ENCODE measurements at regions not wholly inside any gene's neighbourhood (a gene's known extent, or its start where the extent isn't known, plus 50 kb on each side); places are given as distances from the start of the nearest gene placed in this dataset.

DNA sequence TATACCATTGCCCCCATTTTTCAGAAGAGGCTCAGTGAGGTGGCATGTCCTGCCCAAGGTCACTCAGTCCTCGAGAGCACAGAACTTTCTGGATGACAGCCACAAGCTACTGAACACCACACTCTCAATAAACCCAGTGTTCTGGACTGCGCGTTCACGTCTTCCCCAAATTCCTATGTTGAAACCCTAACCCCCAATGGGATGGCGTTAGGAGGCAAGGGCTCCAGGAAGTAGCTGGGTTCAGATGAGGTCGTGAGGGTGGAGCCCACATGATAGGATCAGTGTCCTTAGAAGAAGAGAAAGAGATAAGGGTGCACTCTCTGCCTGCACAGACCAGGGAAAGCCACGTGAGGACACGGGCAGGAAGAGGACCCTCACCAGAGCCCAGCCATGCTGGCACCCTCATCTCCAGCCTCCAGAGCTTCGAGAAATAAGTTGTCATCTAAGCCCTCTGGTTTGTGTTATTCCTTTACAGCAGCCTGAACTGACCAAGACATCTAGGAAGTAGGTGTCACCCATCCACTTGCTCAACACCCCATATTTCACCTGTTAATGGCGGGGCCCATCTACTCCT, 324.0 kb downstream of the UACA start:
- no peak overlapping the region for H3K4me3 ChIP-seq
- no peaks in the 10 kb centered on the region for H3K36me3 ChIP-seq
- intact Hi-C loops (cut with DNase I; ENCODE audit: low total_unique reads) = no loop called here
- peaks cover 0 to 20% (median 10%) of the 10 kb centered on the region in 4 donors for H3K4me1 ChIP-seq
- TF ChIP-seq, protein P1, sequence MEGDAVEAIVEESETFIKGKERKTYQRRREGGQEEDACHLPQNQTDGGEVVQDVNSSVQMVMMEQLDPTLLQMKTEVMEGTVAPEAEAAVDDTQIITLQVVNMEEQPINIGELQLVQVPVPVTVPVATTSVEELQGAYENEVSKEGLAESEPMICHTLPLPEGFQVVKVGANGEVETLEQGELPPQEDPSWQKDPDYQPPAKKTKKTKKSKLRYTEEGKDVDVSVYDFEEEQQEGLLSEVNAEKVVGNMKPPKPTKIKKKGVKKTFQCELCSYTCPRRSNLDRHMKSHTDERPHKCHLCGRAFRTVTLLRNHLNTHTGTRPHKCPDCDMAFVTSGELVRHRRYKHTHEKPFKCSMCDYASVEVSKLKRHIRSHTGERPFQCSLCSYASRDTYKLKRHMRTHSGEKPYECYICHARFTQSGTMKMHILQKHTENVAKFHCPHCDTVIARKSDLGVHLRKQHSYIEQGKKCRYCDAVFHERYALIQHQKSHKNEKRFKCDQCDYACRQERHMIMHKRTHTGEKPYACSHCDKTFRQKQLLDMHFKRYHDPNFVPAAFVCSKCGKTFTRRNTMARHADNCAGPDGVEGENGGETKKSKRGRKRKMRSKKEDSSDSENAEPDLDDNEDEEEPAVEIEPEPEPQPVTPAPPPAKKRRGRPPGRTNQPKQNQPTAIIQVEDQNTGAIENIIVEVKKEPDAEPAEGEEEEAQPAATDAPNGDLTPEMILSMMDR (IDR thresholded peaks at IDR 0.05) = no peak
- TF ChIP-seq EP300 (IDR thresholded peaks at IDR 0.05) (no peak), POLR2AphosphoS5 (IDR thresholded peaks at IDR 0.05) (no peak), POLR2A (IDR thresholded peaks at IDR 0.05) (no peak)
- no peaks in the 10 kb centered on the region for H3K9me3 ChIP-seq
- DNase-seq = no peak
- peaks cover 0 to 19% (median 3%) of the 10 kb centered on the region in 3 donors for H3K27me3 ChIP-seq
- H3K27ac ChIP-seq = no peak overlapping the region
- WGBS, 5 donors = 81 to 90% (median 86%) methylated on average over 10 of the region's 10 CpGs

DNA sequence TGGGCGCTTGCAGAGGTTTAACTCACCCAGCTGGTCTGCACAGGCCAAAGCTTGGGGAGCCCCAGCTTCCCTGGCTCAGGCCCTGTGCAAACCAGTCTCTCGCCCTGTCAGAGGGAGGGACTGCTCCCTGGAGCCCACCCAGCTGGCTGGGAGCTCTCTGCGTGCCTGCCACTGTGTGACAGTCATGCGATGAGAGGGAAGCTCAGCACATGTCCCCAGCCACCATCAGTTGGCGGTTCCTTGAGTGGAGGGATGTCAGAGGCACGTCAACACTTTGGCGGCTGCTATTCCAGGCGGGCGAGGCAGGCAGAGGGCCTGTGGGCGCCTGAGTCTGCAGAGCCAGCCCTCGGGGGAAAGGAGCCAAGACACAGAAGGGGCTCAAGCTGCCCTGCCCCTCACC, 324.6 kb downstream of the UACA start:
- H3K9me3 ChIP-seq = no peaks in the 10 kb centered on the region
- no peak for DNase-seq
- intact Hi-C loops (cut with DNase I; ENCODE audit: low total_unique reads) = no loop called here
- no peaks in the 10 kb centered on the region for H3K36me3 ChIP-seq
- H3K4me1 ChIP-seq = peaks cover 0 to 26% (median 12%) of the 10 kb centered on the region in 4 donors
- H3K27ac ChIP-seq = no peak overlapping the region
- TF ChIP-seq POLR2A (IDR thresholded peaks at IDR 0.05) = no peak
- no peak for TF ChIP-seq POLR2AphosphoS5 (IDR thresholded peaks at IDR 0.05)
- no peak for TF ChIP-seq EP300 (IDR thresholded peaks at IDR 0.05)
- TF ChIP-seq, protein P1 (IDR thresholded peaks at IDR 0.05) = no peak
- peaks cover 0 to 19% (median 3%) of the 10 kb centered on the region in 3 donors for H3K27me3 ChIP-seq
- no peak overlapping the region for H3K4me3 ChIP-seq
- 86 to 94% (median 91%) methylated on average over 8 to 11 of the region's 11 CpGs for WGBS, 5 donors

DNA sequence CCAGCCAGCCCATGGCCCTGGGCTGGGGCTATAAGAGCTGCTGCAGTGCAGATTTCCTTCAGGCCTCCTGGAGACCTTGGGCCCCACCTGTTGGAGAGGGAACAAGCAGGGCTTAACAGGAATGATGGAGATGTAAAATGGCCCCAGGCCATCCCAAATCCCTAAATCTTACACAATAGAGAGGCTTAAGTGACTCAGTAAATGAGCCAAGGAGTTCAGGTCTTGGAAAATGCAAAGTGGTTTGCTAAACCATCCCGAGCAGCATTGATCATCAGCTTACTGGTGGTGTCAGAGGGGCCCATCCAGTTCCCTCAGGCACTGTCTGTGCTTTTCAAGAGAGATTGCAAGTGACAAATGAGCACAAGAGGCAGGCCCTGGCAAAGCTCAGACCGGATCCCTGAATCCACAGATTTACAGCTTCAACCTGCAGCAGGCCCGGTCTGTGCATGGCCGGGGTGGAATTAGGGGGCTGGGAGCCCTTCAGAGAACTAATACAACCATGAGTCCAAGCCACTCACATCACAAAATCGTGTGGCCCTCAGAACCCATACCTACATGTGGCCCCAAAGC, 325.4 kb downstream of the UACA start:
- Histone ChIP-seq H3K27ac (no peak overlapping the region), H3K9me3 (no peaks in the 10 kb centered on the region), H3K36me3 (no peaks in the 10 kb centered on the region), H3K4me3 (no peak overlapping the region), H3K4me1 (peaks cover 0 to 34% (median 15%) of the 10 kb centered on the region in 4 donors), H3K27me3 (peaks cover 0 to 20% (median under 1%) of the 10 kb centered on the region in 3 donors)
- 79 to 93% (median 89%) methylated on average over 3 to 5 of the region's 5 CpGs for WGBS, 5 donors
- DNase-seq = no peak
- intact Hi-C loops (cut with DNase I; ENCODE audit: low total_unique reads) = no loop called here
- TF ChIP-seq, protein P1 (IDR thresholded peaks at IDR 0.05) = no peak
- TF ChIP-seq POLR2AphosphoS5 (IDR thresholded peaks at IDR 0.05) (no peak), POLR2A (IDR thresholded peaks at IDR 0.05) (no peak), EP300 (IDR thresholded peaks at IDR 0.05) (no peak)

DNA sequence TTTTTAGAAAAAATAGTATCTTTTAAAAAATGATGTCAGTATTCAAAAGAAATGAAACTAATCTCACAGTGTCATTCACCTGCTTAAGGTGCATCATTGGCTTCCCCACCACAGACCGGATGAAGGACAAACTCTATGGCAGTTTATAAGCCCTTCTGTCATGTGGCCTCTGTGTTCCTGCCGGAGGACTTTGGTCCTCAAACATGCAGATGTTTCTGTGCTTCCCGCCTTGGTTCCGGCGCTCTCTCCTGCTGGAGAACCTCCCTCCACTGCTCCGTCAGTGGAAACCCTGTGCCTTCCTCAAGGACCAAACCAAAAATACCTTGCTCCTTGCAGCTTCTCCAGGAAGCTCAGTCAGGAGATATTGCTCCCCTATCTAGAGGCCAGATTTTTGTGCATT, 326.3 kb downstream of the UACA start:
- TF ChIP-seq EP300 (IDR thresholded peaks at IDR 0.05) (no peak), POLR2AphosphoS5 (IDR thresholded peaks at IDR 0.05) (no peak), POLR2A (IDR thresholded peaks at IDR 0.05) (no peak)
- TF ChIP-seq, protein P1 (IDR thresholded peaks at IDR 0.05) = no peak
- 78 to 93% (median 90%) methylated on average over 6 of the region's 6 CpGs for WGBS, 5 donors
- Histone ChIP-seq H3K4me3 (no peak overlapping the region), H3K27ac (no peak overlapping the region), H3K4me1 (peaks cover 0 to 35% (median 15%) of the 10 kb centered on the region in 4 donors), H3K36me3 (no peaks in the 10 kb centered on the region), H3K9me3 (no peaks in the 10 kb centered on the region), H3K27me3 (peaks cover 0 to 14% (median 0%) of the 10 kb centered on the region in 3 donors)
- intact Hi-C loops (cut with DNase I; ENCODE audit: low total_unique reads) = no loop called here
- no peak for DNase-seq

Data from stomach (tissue), 8 donors.